IMR-90 (cell line): ENCODE measurements at regions not wholly inside any gene's neighbourhood (a gene's known extent, or its start where the extent isn't known, plus 50 kb on each side); places are given as distances from the start of the nearest gene placed in this dataset.

Source experiments
- ATAC-seq: fragments of 200-7000 bp; cut with Tn5 transposase; 2 replicates; pipeline ENCODE4 v1.9.1; 2020; ENCODE audit warnings: low read depth, mild to moderate bottlenecking, moderate library complexity
- BruUV-seq: library from RNA; stranded (reverse); fragments of 400-500 nt; replicated peaks from 2 replicates; lab custom pipeline; 2021; lab: Mats Ljungman, UMichigan
- CTCF ChIA-PET: fragments of 300-600 bp; formaldehyde crosslinking; extraction: SDS; loops from one replicate; lab custom pipeline; 2021; ENCODE audit warnings: antibody characterized with exemption; lab: Yijun Ruan, JAX
- POLR2A ChIA-PET: fragments of 300-600 bp; sonication (Branson Sonifier 250); formaldehyde crosslinking; loops from one replicate; lab custom pipeline; 2022; ENCODE audit warnings: antibody characterized with exemption; ENCODE audit not compliant: unreplicated experiment; lab: Charles Lee
- DNase-seq: peaks from one replicate; pipeline ENCODE4 v3.0.0; 2013
- H2AFZ ChIP-seq: replicated peaks from 2 replicates; pipeline ENCODE3; 2013; ENCODE audit warnings: low read length, mild to moderate bottlenecking; ENCODE audit not compliant: poor library complexity
- H2AK5ac ChIP-seq: 2 replicates; pipeline ENCODE4 v1.6.1; 2013; ENCODE audit warnings: low read depth, low read length, inconsistent platforms
- H2AK9ac ChIP-seq: replicated peaks from 2 replicates; pipeline ENCODE3; 2013; ENCODE audit warnings: mild to moderate bottlenecking, low read depth, low read length, moderate library complexity; ENCODE audit not compliant: poor library complexity
- H2BK120ac ChIP-seq: 2 replicates; pipeline ENCODE4 v1.6.1; 2013; ENCODE audit warnings: low read depth, low read length, inconsistent platforms
- H2BK15ac ChIP-seq: 3 replicates; pipeline ENCODE4 v1.6.1; 2013; ENCODE audit warnings: low read depth, low read length, inconsistent platforms
- H2BK20ac ChIP-seq: 2 replicates; pipeline ENCODE4 v1.6.1; 2013; ENCODE audit warnings: low read depth, mild to moderate bottlenecking, inconsistent platforms, low read length, moderate library complexity
- H2BK5ac ChIP-seq: 2 replicates; pipeline ENCODE4 v1.6.1; 2013; ENCODE audit warnings: mild to moderate bottlenecking, low read depth, low read length, inconsistent platforms; ENCODE audit not compliant: poor library complexity, severe bottlenecking
- H3K14ac ChIP-seq: replicated peaks from 2 replicates; pipeline ENCODE4 v1.6.1; 2013; ENCODE audit warnings: low read depth, low read length, inconsistent platforms
- H3K18ac ChIP-seq: 2 replicates; pipeline ENCODE4 v1.6.1; 2013; ENCODE audit warnings: low read depth, low read length, control low read depth
- H3K23ac ChIP-seq: 2 replicates; pipeline ENCODE4 v1.6.1; 2013; ENCODE audit warnings: low read depth, low read length, inconsistent platforms
- H3K27ac ChIP-seq: 2 replicates; pipeline ENCODE4 v1.5.1; 2013; ENCODE audit warnings: mild to moderate bottlenecking, control low read depth, low read length; ENCODE audit not compliant: insufficient read depth
- H3K27me3 ChIP-seq: 2 replicates; pipeline ENCODE4 v1.6.1; 2013; ENCODE audit warnings: low read length; ENCODE audit not compliant: control insufficient read depth, insufficient read depth
- H3K36me3 ChIP-seq: 2 replicates; pipeline ENCODE4 v1.6.1; 2013; ENCODE audit warnings: low read length, mixed read lengths; ENCODE audit not compliant: control insufficient read depth, insufficient read depth
- H3K4ac ChIP-seq: 2 replicates; pipeline ENCODE4 v1.6.1; 2013; ENCODE audit warnings: low read depth, low read length, inconsistent platforms
- H3K4me1 ChIP-seq: 2 replicates; pipeline ENCODE4 v1.6.1; 2013; ENCODE audit warnings: low read length, mixed read lengths; ENCODE audit not compliant: control insufficient read depth, insufficient read depth
- H3K4me2 ChIP-seq: 2 replicates; pipeline ENCODE4 v1.6.1; 2013; ENCODE audit warnings: low read depth, mild to moderate bottlenecking, control low read depth, low read length, moderate library complexity
- H3K4me3 ChIP-seq: 2 replicates; pipeline ENCODE4 v1.5.1; 2013; ENCODE audit warnings: low read depth, mild to moderate bottlenecking, control low read depth, low read length, moderate library complexity; ENCODE audit not compliant: insufficient read depth
- H3K56ac ChIP-seq: 2 replicates; pipeline ENCODE4 v1.6.1; 2013; ENCODE audit warnings: low read length, inconsistent platforms; ENCODE audit not compliant: insufficient read depth; ENCODE audit errors: extremely low read depth
- H3K79me1 ChIP-seq, 2 experiments: 2 replicates each; pipeline ENCODE4 v1.6.1; 2013; ENCODE audit warnings: low read length in 2 of 2, inconsistent platforms in 1 of 2, low read depth in 1 of 2
- H3K9ac ChIP-seq: 2 replicates; pipeline ENCODE4 v1.6.1; 2013; ENCODE audit warnings: low read depth, low read length, control low read depth
- H3K9me1 ChIP-seq: 2 replicates; pipeline ENCODE4 v1.6.1; 2013; ENCODE audit warnings: low read length, inconsistent platforms; ENCODE audit not compliant: insufficient read depth
- H3K9me3 ChIP-seq: 2 replicates; pipeline ENCODE4 v1.6.1; 2013; ENCODE audit warnings: low read length; ENCODE audit not compliant: control insufficient read depth, insufficient read depth
- H4K20me1 ChIP-seq: 2 replicates; pipeline ENCODE4 v1.6.1; 2013; ENCODE audit warnings: low read length, inconsistent platforms; ENCODE audit not compliant: insufficient read depth
- H4K5ac ChIP-seq: 2 replicates; pipeline ENCODE4 v1.6.1; 2013; ENCODE audit warnings: mild to moderate bottlenecking, low read depth, low read length, control low read depth
- H4K8ac ChIP-seq, 2 experiments: 2 replicates each; pipeline ENCODE4 v1.6.1; 2013; ENCODE audit warnings: low read depth in 2 of 2, low read length in 2 of 2, control low read depth in 1 of 2, inconsistent platforms in 1 of 2
- H4K91ac ChIP-seq: 2 replicates; pipeline ENCODE4 v1.6.1; 2013; ENCODE audit warnings: low read depth, low read length, inconsistent platforms; ENCODE audit not compliant: insufficient read depth
- CEBPB ChIP-seq: IDR thresholded peaks from 2 replicates; pipeline ENCODE4 v1.6.1; 2012; ENCODE audit warnings: low read depth, low read length, improper control_type of control experiment
- CTCF ChIP-seq: conservative IDR thresholded peaks from 2 replicates; pipeline ENCODE4 v1.5.1; 2012; ENCODE audit warnings: mild to moderate bottlenecking, low read depth, low read length, improper control_type of control experiment
- ELK1 ChIP-seq: fragments of 150-350 bp; IDR thresholded peaks from 2 replicates; pipeline ENCODE4 v1.6.1; 2016; ENCODE audit warnings: low read depth, mild to moderate bottlenecking, low read length, moderate library complexity, borderline replicate concordance
- MAFK ChIP-seq: IDR thresholded peaks from 2 replicates; pipeline ENCODE4 v1.6.1; 2012; ENCODE audit warnings: low read depth, low read length, improper control_type of control experiment
- MXI1 ChIP-seq: IDR thresholded peaks from 2 replicates; pipeline ENCODE4 v1.6.1; 2012; ENCODE audit warnings: low read depth, mild to moderate bottlenecking, low read length, moderate library complexity, borderline replicate concordance
- NFE2L2 ChIP-seq: fragments of 150-350 bp; IDR thresholded peaks from 2 replicates; pipeline ENCODE4 v1.6.1; 2016; ENCODE audit warnings: low read depth, mild to moderate bottlenecking, low read length
- RCOR1 ChIP-seq: IDR thresholded peaks from 2 replicates; pipeline ENCODE4 v1.6.1; 2012; ENCODE audit warnings: mild to moderate bottlenecking, low read length, improper control_type of control experiment; ENCODE audit not compliant: insufficient replicate concordance
- WGBS, 2 experiments: methylation state at CpG; one replicate each; pipeline versions ENCODE4 v1.1.5 to v1.1.7; 2013; ENCODE audit warnings: missing lambda C conversion rate in 2 of 2; ENCODE audit not compliant: insufficient read length in 1 of 2; ENCODE audit errors: extremely low coverage in 2 of 2; 5-methylcytosine and 5-hydroxymethylcytosine counted together
- dilution Hi-C: fragments of 300-500 bp; cut with HindIII; formaldehyde crosslinking; loops from one replicate; pipeline ENCODE4 v1.14.3; 2018; ENCODE audit warnings: low sequenced_read_pairs; ENCODE audit not compliant: unreplicated experiment
- in situ Hi-C: fragments of 300-500 bp; cut with MboI; formaldehyde crosslinking; loops from 3 replicates; pipeline ENCODE4 v1.14.3; 2019; ENCODE audit warnings: low sequenced_read_pairs, inconsistent platforms, mixed read lengths
- intact Hi-C: fragments of 100-400 bp; cut with micrococcal nuclease; formaldehyde crosslinking; loops from 2 replicates; pipeline ENCODE4 v1.10.0; 2022

GRCh38 chr5:163706053-163706771, 200.8 kb downstream of the MAT2B start:
- intact Hi-C loops (no loop called here), dilution Hi-C loops (no loop called here), in situ Hi-C loops (no loop called here)
- peak overlapping the region; percentile 83 for H3K4me2 ChIP-seq
- TF ChIP-seq MAFK (0 out of 2 replicates have a peak, but pooled peaks have one; percentile 16), NFE2L2 (peak; percentile 66), RCOR1 (no peak), CEBPB (no peak), MXI1 (no peak), CTCF (no peak), ELK1 (no peak)
- H3K4ac ChIP-seq, result peak overlapping the region; percentile 92
- H3K27ac ChIP-seq, result peak overlapping the region; percentile 96
- no TSS peak for BruUV-seq
- 0 out of 2 replicates have a peak overlapping the region, but pooled peaks have one; percentile 84 for H2AK5ac ChIP-seq
- H3K79me1 ChIP-seq, result no peaks in the 10 kb centered on the region
- no peak overlapping the region for H2AK9ac ChIP-seq
- no peaks in the 10 kb centered on the region for H4K20me1 ChIP-seq
- H4K91ac ChIP-seq, result peak overlapping the region; percentile 85
- H3K56ac ChIP-seq, result peak overlapping the region; percentile 71
- peak overlapping the region; percentile 25; the same call in 1 of the 2 replicates for H3K4me3 ChIP-seq
- peak overlapping the region; percentile 23; the same call in 2 of the 3 replicates for H2BK15ac ChIP-seq
- peak overlapping the region; percentile 100 for H4K5ac ChIP-seq
- H3K18ac ChIP-seq, result peak overlapping the region; percentile 98
- peak overlapping the region; percentile 95 for H2BK20ac ChIP-seq
- no peaks in the 10 kb centered on the region for H3K9me3 ChIP-seq
- H2AFZ ChIP-seq, result peak overlapping the region; percentile 67
- H3K9ac ChIP-seq, result peak overlapping the region; percentile 54
- H3K4me1 ChIP-seq, result peaks cover 9% of the 10 kb centered on the region
- DNase-seq (peak; percentile 86), ATAC-seq (peak; percentile 80)
- H2BK5ac ChIP-seq, result peak overlapping the region; percentile 88
- CTCF ChIA-PET, result interaction anchor here (2.2 kb wide), 1 partner anchor 10 kb away, joined by 10 read pairs; no protein-coding TSS in a partner anchor
- peak overlapping the region; percentile 73 to 86 for H4K8ac ChIP-seq
- H3K9me1 ChIP-seq, result no peaks in the 10 kb centered on the region
- peak overlapping the region; percentile 83; the same call in 1 of the 2 replicates for H3K23ac ChIP-seq
- H2BK120ac ChIP-seq, result peak overlapping the region; percentile 95
- no CpG with 5 or more reads among the region's 4 CpGs for WGBS, 2 experiments
- H3K14ac ChIP-seq, result peak overlapping the region; percentile 86
- H3K27me3 ChIP-seq, result no peaks in the 10 kb centered on the region
- POLR2A ChIA-PET, result no interaction called here
- no peaks in the 10 kb centered on the region for H3K36me3 ChIP-seq
